22Rv1 (cell line): ENCODE measurements at regions not wholly inside any gene's neighbourhood (a gene's known extent, or its start where the extent isn't known, plus 50 kb on each side); places are given as distances from the start of the nearest gene placed in this dataset.

Experiments
- CTCF ChIP-seq: fragments of 450-650 bp; IDR thresholded peaks from 2 replicates; pipeline ENCODE4 v1.5.1; 2017; ENCODE audit warnings: mild to moderate bottlenecking
- ZFX ChIP-seq: fragments of 450-650 bp; IDR thresholded peaks from 2 replicates; pipeline ENCODE4 v1.6.1; 2017; ENCODE audit warnings: antibody characterized with exemption, borderline replicate concordance

- peak; percentile 45 for TF ChIP-seq CTCF
- no peak for TF ChIP-seq ZFX
These were observed 201.0 kb upstream of the STK26 start for GRCh38 chrX:131821945-131822622.
